Mesenchymal stem cell (in vitro differentiated cells and primary cell): ENCODE measurements at regions not wholly inside any gene's neighbourhood (a gene's known extent, or its start where the extent isn't known, plus 50 kb on each side); places are given as distances from the start of the nearest gene placed in this dataset.

Experiments used
- DNase-seq: peaks from one replicate; pipeline ENCODE4 v3.0.0-alpha.2; 2013
- H2AFZ ChIP-seq: one replicate; pipeline ENCODE4 v1.6.1; 2013; ENCODE audit warnings: low read depth, mild to moderate bottlenecking, control low read depth, inconsistent platforms, low read length, moderate library complexity
- H2AK5ac ChIP-seq: 2 replicates; pipeline ENCODE4 v1.6.1; 2013; ENCODE audit warnings: low read length, moderate library complexity, mild to moderate bottlenecking, inconsistent platforms; ENCODE audit not compliant: severe bottlenecking
- H2BK120ac ChIP-seq: one replicate; pipeline ENCODE4 v1.6.1; 2013; ENCODE audit warnings: low read depth, mild to moderate bottlenecking, inconsistent platforms, low read length, moderate library complexity
- H2BK12ac ChIP-seq, 2 experiments: one replicate each; pipeline ENCODE4 v1.6.1; 2013; ENCODE audit warnings: inconsistent platforms in 2 of 2, low read length in 2 of 2, mild to moderate bottlenecking in 2 of 2, moderate library complexity in 2 of 2, control low read depth in 1 of 2
- H2BK15ac ChIP-seq: one replicate; pipeline ENCODE4 v1.6.1; 2013; ENCODE audit warnings: mild to moderate bottlenecking, low read depth, inconsistent platforms; ENCODE audit not compliant: poor library complexity, severe bottlenecking
- H2BK5ac ChIP-seq: 2 replicates; pipeline ENCODE4 v1.6.1; 2013; ENCODE audit warnings: low read depth, mild to moderate bottlenecking, low read length, control low read depth, inconsistent platforms; ENCODE audit not compliant: poor library complexity, severe bottlenecking
- H3K14ac ChIP-seq, 2 experiments: one replicate each; pipeline ENCODE4 v1.6.1; 2013; ENCODE audit warnings: inconsistent platforms in 2 of 2, low read length in 2 of 2, control low read depth in 1 of 2, mild to moderate bottlenecking in 1 of 2, moderate library complexity in 1 of 2
- H3K18ac ChIP-seq, 2 experiments: one replicate each; pipeline ENCODE4 v1.6.1; 2013; ENCODE audit warnings: inconsistent platforms in 2 of 2, low read length in 2 of 2, control low read depth in 1 of 2, low read depth in 1 of 2, mild to moderate bottlenecking in 1 of 2
- H3K23ac ChIP-seq, 2 experiments: one replicate each; pipeline ENCODE4 v1.6.1; 2013; ENCODE audit warnings: inconsistent platforms in 2 of 2, low read length in 2 of 2, mild to moderate bottlenecking in 2 of 2, moderate library complexity in 2 of 2, control low read depth in 1 of 2
- H3K27ac ChIP-seq: 2 replicates; pipeline ENCODE4 v1.5.1; 2013; ENCODE audit warnings: mild to moderate bottlenecking, moderate library complexity, low read length, control low read depth, inconsistent platforms; ENCODE audit not compliant: poor library complexity, severe bottlenecking
- H3K27me3 ChIP-seq, 2 experiments: 2 replicates each; pipeline versions ENCODE4 v1.6.1 to v1.7.0; 2013; ENCODE audit warnings: low read length in 2 of 2, mild to moderate bottlenecking in 2 of 2, moderate library complexity in 2 of 2, control low read depth in 1 of 2, inconsistent platforms in 1 of 2; ENCODE audit not compliant: control insufficient read depth in 1 of 2, insufficient read depth in 1 of 2
- H3K36me3 ChIP-seq, 2 experiments: 2 replicates each; pipeline versions ENCODE4 v1.6.1 to v1.7.0; 2013; ENCODE audit warnings: low read length in 2 of 2, control low read depth in 1 of 2, inconsistent platforms in 1 of 2, low read depth in 1 of 2, mild to moderate bottlenecking in 1 of 2; ENCODE audit not compliant: insufficient read depth in 2 of 2, control insufficient read depth in 1 of 2
- H3K4ac ChIP-seq, 2 experiments: one replicate each; pipeline ENCODE4 v1.6.1; 2013; ENCODE audit warnings: inconsistent platforms in 2 of 2, low read length in 2 of 2, mild to moderate bottlenecking in 2 of 2, moderate library complexity in 2 of 2, control low read depth in 1 of 2, low read depth in 1 of 2
- H3K4me1 ChIP-seq: 2 replicates; pipeline ENCODE4 v1.6.1; 2013; ENCODE audit warnings: low read depth, low read length, control low read depth; ENCODE audit not compliant: control insufficient read depth, insufficient read depth
- H3K4me2 ChIP-seq: 2 replicates; pipeline ENCODE4 v1.6.1; 2013; ENCODE audit warnings: low read length, mild to moderate bottlenecking, inconsistent platforms; ENCODE audit not compliant: poor library complexity, severe bottlenecking
- H3K4me3 ChIP-seq, 2 experiments: 2 replicates each; pipeline versions ENCODE4 v1.5.1 to v1.7.0; 2013; ENCODE audit warnings: low read length in 2 of 2, mild to moderate bottlenecking in 2 of 2, control low read depth in 1 of 2, low read depth in 1 of 2; ENCODE audit not compliant: insufficient read depth in 1 of 2
- H3K79me1 ChIP-seq: replicated peaks from 2 replicates; pipeline ENCODE4 v1.6.1; 2013; ENCODE audit warnings: mild to moderate bottlenecking, control low read depth, low read length, inconsistent platforms; ENCODE audit not compliant: poor library complexity, severe bottlenecking
- H3K9ac ChIP-seq: 2 replicates; pipeline ENCODE4 v1.7.0; 2013; ENCODE audit warnings: mild to moderate bottlenecking, low read length, moderate library complexity
- H3K9me3 ChIP-seq: 2 replicates; pipeline ENCODE4 v1.7.0; 2013; ENCODE audit warnings: mild to moderate bottlenecking, low read length; ENCODE audit not compliant: control insufficient read depth
- H4K8ac ChIP-seq: one replicate; pipeline ENCODE4 v1.6.1; 2013; ENCODE audit warnings: inconsistent platforms, mild to moderate bottlenecking, low read length, moderate library complexity
- H4K91ac ChIP-seq: one replicate; pipeline ENCODE4 v1.6.1; 2013; ENCODE audit warnings: mild to moderate bottlenecking, low read length, inconsistent platforms
- WGBS: methylation state at CpG from one replicate; pipeline ENCODE4 v1.1.7; 2013; ENCODE audit warnings: mixed read lengths; 5-methylcytosine and 5-hydroxymethylcytosine counted together

DNA sequence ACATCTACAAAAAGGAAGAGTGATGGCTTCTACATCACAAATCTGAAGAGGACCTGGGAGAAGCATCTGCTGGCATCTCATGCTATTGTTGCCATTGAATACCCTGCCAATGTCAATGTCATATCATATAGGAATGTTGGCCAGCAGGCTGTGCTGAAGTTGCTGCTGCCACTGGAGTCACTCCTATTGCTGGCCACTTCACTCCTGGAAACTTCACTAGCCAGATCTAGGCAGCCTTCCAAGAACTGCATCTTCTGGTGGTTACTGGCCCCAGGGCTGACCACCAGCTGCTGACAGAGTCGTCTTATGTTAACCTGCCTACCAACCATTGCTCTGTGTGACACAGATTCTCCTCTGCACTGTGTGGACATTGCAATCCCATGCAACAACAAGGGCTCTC is 111.8 kb downstream of the PERP start:
- H3K14ac ChIP-seq, result no peak overlapping the region
- no peak overlapping the region for H2BK5ac ChIP-seq
- no peak overlapping the region for H4K91ac ChIP-seq
- H3K79me1 ChIP-seq, result no peaks in the 10 kb centered on the region
- no peak overlapping the region for H2BK12ac ChIP-seq
- no peak overlapping the region for H2AFZ ChIP-seq
- no peak overlapping the region for H2BK15ac ChIP-seq
- H3K4ac ChIP-seq, result no peak overlapping the region
- no peaks in the 10 kb centered on the region for H3K4me1 ChIP-seq
- H3K18ac ChIP-seq, result no peak overlapping the region
- H3K27me3 ChIP-seq, result no peaks in the 10 kb centered on the region
- no peak overlapping the region for H2AK5ac ChIP-seq
- H3K9me3 ChIP-seq, result peaks cover 7% of the 10 kb centered on the region
- no peak overlapping the region for H3K23ac ChIP-seq
- no peaks in the 10 kb centered on the region for H3K36me3 ChIP-seq
- WGBS, result 100% methylated on average over 1 of the region's 1 CpG
- H2BK120ac ChIP-seq, result no peak overlapping the region
- H3K27ac ChIP-seq, result no peak overlapping the region
- H3K4me3 ChIP-seq, result no peak overlapping the region
- H3K4me2 ChIP-seq, result no peak overlapping the region
- no peak overlapping the region for H3K9ac ChIP-seq
- H4K8ac ChIP-seq, result no peak overlapping the region
- DNase-seq, result no peak

DNA sequence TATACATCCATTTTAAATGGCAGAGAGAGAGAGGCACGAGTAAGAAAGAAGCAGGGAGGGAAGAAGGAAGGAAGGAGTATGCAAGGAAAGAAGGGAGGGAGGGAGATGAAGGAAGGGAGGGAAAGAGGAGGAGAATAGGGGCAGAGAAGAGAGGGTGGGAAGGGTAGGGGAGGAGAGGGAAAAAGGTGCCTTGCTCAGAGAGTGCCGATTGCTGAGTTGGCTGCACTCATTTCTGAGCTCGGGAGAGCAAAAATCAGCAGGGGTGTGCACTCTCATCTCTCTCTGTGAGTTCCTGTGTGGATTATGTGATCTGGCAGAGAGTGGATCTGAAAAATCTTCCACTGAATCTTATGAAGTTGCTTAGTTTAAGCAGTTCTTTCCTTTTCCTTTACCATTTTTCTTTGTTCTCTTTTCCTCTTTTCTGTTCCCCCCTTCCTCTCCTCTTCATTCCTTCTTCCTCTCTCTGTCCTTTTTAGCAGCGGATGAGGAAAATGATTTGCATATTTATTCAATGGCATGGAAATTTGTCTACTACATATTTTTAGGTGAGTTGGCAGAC is 108.7 kb downstream of the PERP start:
- H2BK12ac ChIP-seq, result no peak overlapping the region
- no peaks in the 10 kb centered on the region for H3K4me1 ChIP-seq
- no peak overlapping the region for H2AFZ ChIP-seq
- no peaks in the 10 kb centered on the region for H3K27me3 ChIP-seq
- no peak overlapping the region for H3K4me2 ChIP-seq
- no peak for DNase-seq
- H3K9me3 ChIP-seq, result peaks cover 7% of the 10 kb centered on the region
- no peaks in the 10 kb centered on the region for H3K36me3 ChIP-seq
- H3K4me3 ChIP-seq, result no peak overlapping the region
- H2BK15ac ChIP-seq, result no peak overlapping the region
- WGBS, result 86% methylated on average over 2 of the region's 4 CpGs
- no peak overlapping the region for H3K27ac ChIP-seq
- H4K91ac ChIP-seq, result no peak overlapping the region
- no peak overlapping the region for H3K23ac ChIP-seq
- no peak overlapping the region for H2BK5ac ChIP-seq
- no peak overlapping the region for H3K14ac ChIP-seq
- no peak overlapping the region for H3K18ac ChIP-seq
- H2BK120ac ChIP-seq, result no peak overlapping the region
- no peak overlapping the region for H3K4ac ChIP-seq
- no peak overlapping the region for H2AK5ac ChIP-seq
- no peak overlapping the region for H4K8ac ChIP-seq
- no peak overlapping the region for H3K9ac ChIP-seq
- H3K79me1 ChIP-seq, result no peaks in the 10 kb centered on the region

DNA sequence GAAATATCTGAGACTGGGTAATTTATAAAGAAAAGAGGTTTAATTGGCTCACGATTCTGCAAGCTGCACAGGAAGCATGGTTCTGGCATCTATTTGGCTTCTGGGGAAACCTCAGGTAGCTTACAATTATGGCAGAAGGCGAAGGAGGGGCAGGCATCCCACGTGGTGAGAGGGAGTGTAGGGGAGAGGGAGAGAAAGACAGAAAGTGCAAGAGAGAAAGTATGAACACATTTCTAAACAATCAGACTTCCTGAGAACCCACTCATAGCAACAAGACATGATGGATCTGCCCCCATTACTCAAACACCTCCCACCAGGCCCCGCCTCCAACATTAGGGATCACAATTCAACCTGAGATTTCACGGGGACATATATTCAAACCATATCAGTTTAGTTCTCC is 107.4 kb downstream of the PERP start:
- Histone ChIP-seq H3K27ac (no peak overlapping the region), H2BK120ac (no peak overlapping the region), H3K23ac (no peak overlapping the region), H4K91ac (no peak overlapping the region), H2AK5ac (no peak overlapping the region), H2BK12ac (no peak overlapping the region), H2BK15ac (no peak overlapping the region), H3K36me3 (no peaks in the 10 kb centered on the region), H3K4me1 (no peaks in the 10 kb centered on the region), H3K4me3 (no peak overlapping the region), H3K9me3 (peaks cover 7% of the 10 kb centered on the region), H3K4me2 (no peak overlapping the region), H3K18ac (no peak overlapping the region), H3K4ac (no peak overlapping the region), H3K27me3 (no peaks in the 10 kb centered on the region), H2BK5ac (no peak overlapping the region), H3K14ac (no peak overlapping the region), H3K79me1 (no peaks in the 10 kb centered on the region), H3K9ac (no peak overlapping the region), H4K8ac (no peak overlapping the region), H2AFZ (no peak overlapping the region)
- 91% methylated on average over 3 of the region's 5 CpGs for WGBS
- no peak for DNase-seq

DNA sequence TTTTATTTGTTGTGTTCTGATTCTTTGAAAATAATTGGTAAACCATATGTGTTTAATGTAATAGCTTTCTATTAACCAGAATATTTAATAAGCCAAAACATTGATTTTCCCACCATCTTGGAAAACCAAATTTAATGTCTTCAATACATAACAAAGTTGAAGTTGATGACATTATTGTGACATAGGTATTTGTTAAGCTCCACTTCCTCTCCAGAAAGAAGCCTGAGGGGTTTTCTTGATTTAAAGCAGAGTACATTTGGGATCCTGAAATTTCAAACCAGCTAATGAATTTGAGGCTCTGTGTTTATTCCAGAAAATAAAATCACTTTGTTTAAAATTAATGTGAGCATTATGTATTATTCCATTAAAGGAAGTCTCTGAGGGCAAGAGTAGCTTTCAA is 106.3 kb downstream of the PERP start:
- no peak overlapping the region for H3K4me2 ChIP-seq
- H3K4ac ChIP-seq, result no peak overlapping the region
- DNase-seq, result no peak
- H2BK15ac ChIP-seq, result no peak overlapping the region
- H3K18ac ChIP-seq, result no peak overlapping the region
- no peak overlapping the region for H2BK12ac ChIP-seq
- no peak overlapping the region for H2BK120ac ChIP-seq
- no peak overlapping the region for H3K4me3 ChIP-seq
- no peaks in the 10 kb centered on the region for H3K4me1 ChIP-seq
- H3K14ac ChIP-seq, result no peak overlapping the region
- no peaks in the 10 kb centered on the region for H3K79me1 ChIP-seq
- H2AK5ac ChIP-seq, result no peak overlapping the region
- H4K91ac ChIP-seq, result no peak overlapping the region
- H3K9ac ChIP-seq, result no peak overlapping the region
- H3K27me3 ChIP-seq, result no peaks in the 10 kb centered on the region
- H3K27ac ChIP-seq, result no peak overlapping the region
- no peaks in the 10 kb centered on the region for H3K36me3 ChIP-seq
- H3K23ac ChIP-seq, result no peak overlapping the region
- no peak overlapping the region for H4K8ac ChIP-seq
- no peak overlapping the region for H2BK5ac ChIP-seq
- no peak overlapping the region for H2AFZ ChIP-seq
- H3K9me3 ChIP-seq, result peaks cover 7% of the 10 kb centered on the region
